Left colon (tissue), 2 donors: ENCODE measurements at regions not wholly inside any gene's neighbourhood (a gene's known extent, or its start where the extent isn't known, plus 50 kb on each side); places are given as distances from the start of the nearest gene placed in this dataset.
"Not testable (repeated sequence)": the region's sequence is repeated elsewhere in the genome, so short reads cannot be mapped to it uniquely, and the experiment has no call there.

ENCODE experiments used
- ATAC-seq: fragments of 200-7000 bp; cut with Tn5 transposase; one replicate; pipeline ENCODE4 v1.9.1; 2020; ENCODE audit warnings: mild to moderate bottlenecking, moderate library complexity
- DNase-seq, 2 donors: peaks; one replicate each; pipeline ENCODE4 v3.0.0-alpha.2; 2020
- intact Hi-C, 2 donors: fragments of 100-400 bp; cut with DNase I in 1 of 2; cut with micrococcal nuclease in 1 of 2; formaldehyde crosslinking; loops; one replicate each; pipeline versions ENCODE4 v1.11.2 to v1.14.0; 2022; cut with DNase I, micrococcal nuclease
- donor health status: DM: no; HTN: no; CAD: no.
- donor health status: DM: yes; HTN: yes; CAD: no.

DNA sequence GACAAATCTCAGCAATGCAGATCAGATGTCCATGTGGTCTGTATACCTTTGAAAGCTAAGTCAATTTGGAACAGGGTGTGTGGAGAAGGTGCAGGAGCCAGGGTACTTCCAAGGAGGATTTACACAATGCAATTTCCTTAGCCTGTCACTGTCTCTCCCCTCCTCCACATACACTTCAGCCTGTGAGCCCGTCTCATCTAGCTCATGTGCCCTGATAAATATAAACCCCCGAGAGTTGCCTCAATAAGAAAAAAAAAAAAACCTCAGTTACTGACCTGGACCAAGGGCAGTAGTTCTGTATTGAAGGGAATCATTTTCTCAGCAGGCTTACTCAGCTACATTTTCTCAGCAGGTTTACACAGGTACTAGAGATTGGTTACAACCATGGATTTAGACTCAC lies 132.1 kb upstream of the PELI2 start:
- ATAC-seq (no peak), DNase-seq (no peak)
- intact Hi-C loops, result no loop called here

GRCh38 chr14:56000846-56001245 lies 117.4 kb upstream of the PELI2 start:
- intact Hi-C loops, result no loop called here
- peak; percentile 25 for ATAC-seq
- peak in 1 of 2 donors; percentile 43 for DNase-seq

GRCh38 chr14:56002342-56002741 lies 115.9 kb upstream of the PELI2 start:
- ATAC-seq, result no peak
- intact Hi-C loops, result no loop called here
- no peak for DNase-seq

- ATAC-seq (no peak), DNase-seq (no peak)
- intact Hi-C loops, result no loop called here
Observed at GRCh38 chr14:56002876-56003625, 115.2 kb upstream of the PELI2 start.

GRCh38 chr14:56004323-56004722 lies 113.9 kb upstream of the PELI2 start:
- DNase-seq (no peak), ATAC-seq (no peak)
- intact Hi-C loops, result no loop called here

DNA sequence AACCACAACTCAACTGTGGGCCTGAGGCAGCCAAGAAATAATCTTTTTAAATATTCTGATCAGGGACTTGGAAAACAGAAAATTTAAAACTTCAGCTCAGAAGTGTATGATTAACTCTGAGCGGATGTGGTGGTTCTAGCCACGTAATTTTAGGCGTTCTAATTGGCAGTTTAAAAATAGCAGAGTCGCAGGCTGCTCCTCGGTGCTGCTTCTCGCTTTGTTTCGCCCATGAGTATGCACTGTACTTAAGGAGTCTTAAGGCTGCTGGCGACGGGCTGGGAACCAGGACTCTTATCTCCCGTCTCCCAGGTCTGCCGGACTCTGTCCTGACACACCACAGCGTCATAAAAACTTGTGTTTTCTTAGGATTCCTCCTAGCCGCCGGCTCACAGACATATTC lies 113.4 kb upstream of the PELI2 start:
- peak; percentile 63 to 67 for DNase-seq
- ATAC-seq, result peak; percentile 99
- intact Hi-C loops, result no loop called here

- ATAC-seq (peak; percentile 24), DNase-seq (no peak)
- intact Hi-C loops, result no loop called here
Observed at GRCh38 chr14:56005191-56006053, 112.8 kb upstream of the PELI2 start.

GRCh38 chr14:56007491-56007890 lies 110.7 kb upstream of the PELI2 start:
- ATAC-seq, intact Hi-C loops, DNase-seq: not testable (repeated sequence)

GRCh38 chr14:56008150-56008549 lies 110.1 kb upstream of the PELI2 start:
- DNase-seq (no peak), ATAC-seq (no peak)
- intact Hi-C loops, result no loop called here

DNA sequence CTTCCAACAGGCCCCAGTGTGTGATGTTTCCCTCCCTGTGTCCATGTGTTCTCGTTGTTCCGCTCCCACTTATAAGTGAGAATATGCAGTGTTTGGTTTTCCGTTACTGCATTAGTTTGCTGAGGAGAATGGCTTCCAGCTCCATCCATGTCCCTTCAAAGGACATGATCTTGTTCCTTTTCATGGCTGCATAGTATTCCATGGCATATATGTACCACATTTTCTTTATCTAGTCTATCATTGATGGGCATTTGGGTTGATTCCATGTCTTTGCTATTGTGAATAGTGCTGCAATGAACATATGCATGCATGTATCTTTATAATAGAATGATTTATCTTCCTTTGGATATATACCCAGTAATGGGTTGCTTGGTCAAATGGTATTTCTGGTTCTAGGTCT lies 109.5 kb upstream of the PELI2 start:
- ATAC-seq, DNase-seq, intact Hi-C loops: not testable (repeated sequence)

DNA sequence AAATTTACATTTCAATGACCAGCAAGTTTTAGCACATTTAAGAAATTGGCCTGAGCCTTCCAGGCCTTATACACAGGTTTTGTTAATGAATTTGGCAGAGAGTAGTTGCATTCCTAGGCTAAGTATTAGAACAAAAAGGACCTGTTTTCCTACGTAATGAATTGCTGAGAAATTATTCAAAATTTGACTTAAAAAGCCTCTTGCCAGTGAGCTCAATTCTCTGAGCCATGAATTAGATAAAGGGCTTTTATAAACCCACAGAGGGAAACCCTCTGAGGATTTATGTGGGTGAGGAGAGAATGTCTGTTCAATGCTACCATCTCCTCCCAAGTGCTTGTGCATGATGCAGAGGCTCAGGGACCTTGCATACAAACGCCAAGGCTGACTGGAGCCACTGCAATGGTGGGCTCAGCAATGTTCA lies 94.5 kb upstream of the PELI2 start:
- ATAC-seq (no peak), DNase-seq (no peak)
- intact Hi-C loops, result no loop called here

- DNase-seq, result no peak
- no peak for ATAC-seq
- intact Hi-C loops, result no loop called here
Observed at GRCh38 chr14:56025191-56025590, 93.0 kb upstream of the PELI2 start.

- intact Hi-C loops, result no loop called here
- ATAC-seq (no peak), DNase-seq (no peak)
Observed at GRCh38 chr14:56026506-56026905, 91.7 kb upstream of the PELI2 start.

DNA sequence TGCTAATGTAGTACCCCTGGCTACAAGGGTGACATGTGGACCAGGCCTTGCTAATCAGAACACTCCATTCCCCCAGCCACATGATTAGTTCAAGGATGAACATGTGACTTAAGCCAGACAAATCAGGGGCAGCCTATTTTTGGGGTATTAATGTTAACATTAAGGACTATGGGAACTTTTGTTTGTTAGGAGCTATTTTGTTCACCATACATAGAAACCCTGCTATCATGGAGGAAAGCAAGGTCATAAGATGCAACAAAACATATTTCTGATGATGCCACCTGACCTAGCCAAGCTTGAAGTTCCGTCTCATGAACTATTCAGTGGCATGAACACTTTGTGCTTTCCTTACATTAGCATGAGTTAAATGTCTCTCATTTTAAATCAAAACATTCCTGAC lies 90.8 kb upstream of the PELI2 start:
- ATAC-seq (no peak), DNase-seq (no peak)
- intact Hi-C loops, result no loop called here

- DNase-seq (no peak), ATAC-seq (no peak)
- intact Hi-C loops, result no loop called here
Observed at GRCh38 chr14:56027916-56028712, 90.1 kb upstream of the PELI2 start.

- intact Hi-C loops, result no loop called here
- DNase-seq, result no peak
- no peak for ATAC-seq
Observed at GRCh38 chr14:56036353-56036752, 81.9 kb upstream of the PELI2 start.

- DNase-seq, result no peak
- ATAC-seq, result no peak
- intact Hi-C loops, result no loop called here
Observed at GRCh38 chr14:56040121-56040520, 78.1 kb upstream of the PELI2 start.

- intact Hi-C loops, result no loop called here
- DNase-seq (no peak), ATAC-seq (no peak)
Observed at GRCh38 chr14:56044196-56044595, 74.0 kb upstream of the PELI2 start.

DNA sequence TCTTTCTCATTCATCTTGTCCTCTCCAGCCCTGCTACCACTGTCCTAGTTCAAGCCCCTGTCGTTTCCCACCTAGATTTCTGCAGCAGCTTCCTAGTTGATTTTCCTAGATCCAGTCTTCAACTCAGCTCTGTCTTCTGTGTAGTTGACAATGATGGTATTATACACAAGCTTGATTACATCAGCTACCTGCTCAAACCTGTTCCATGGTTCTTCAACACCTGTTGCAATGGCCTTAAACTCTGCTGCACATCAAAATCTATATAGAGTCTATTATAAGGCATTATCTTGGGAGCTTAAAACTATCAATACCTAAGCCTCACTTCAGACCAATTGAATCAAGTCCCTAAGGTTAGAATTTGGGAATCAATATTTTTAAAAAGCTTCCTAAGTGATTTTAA lies 71.7 kb upstream of the PELI2 start:
- ATAC-seq (peak; percentile 53), DNase-seq (no peak)
- intact Hi-C loops, result no loop called here
